Stimulated activated CD4-positive, alpha-beta T cell treated with anti-CD3 and anti-CD28 coated beads, Interleukin-12 subunit alpha, Interleukin-12 subunit beta, amount 100 ng/mL, for 48 hours (primary cell): ENCODE measurements at regions not wholly inside any gene's neighbourhood (a gene's known extent, or its start where the extent isn't known, plus 50 kb on each side); places are given as distances from the start of the nearest gene placed in this dataset.

Experiments
- DNase-seq, 3 donors: peaks; one replicate each; pipeline ENCODE4 v3.0.0-alpha.2; 2020; ENCODE audit warnings: low read depth in 2 of 3, low spot score in 1 of 3

GRCh38 chr3:110727056-110727455, 344.6 kb upstream of the NECTIN3 start:
- DNase-seq, result no peak

GRCh38 chr3:110731148-110731547, 340.5 kb upstream of the NECTIN3 start:
- DNase-seq, result no peak

GRCh38 chr3:110732420-110732819, 339.2 kb upstream of the NECTIN3 start:
- no peak for DNase-seq

- no peak for DNase-seq
Measured at GRCh38 chr3:110733045-110733444, 338.6 kb upstream of the NECTIN3 start.

GRCh38 chr3:110734524-110734923, 337.1 kb upstream of the NECTIN3 start:
- DNase-seq, result no peak

- no peak for DNase-seq
Measured at GRCh38 chr3:110736332-110736731, 335.3 kb upstream of the NECTIN3 start.

- no peak for DNase-seq
Measured at GRCh38 chr3:110738531-110738930, 333.1 kb upstream of the NECTIN3 start.

GRCh38 chr3:110741891-110742290, 329.7 kb upstream of the NECTIN3 start:
- no peak for DNase-seq

- no peak for DNase-seq
Measured at GRCh38 chr3:110743202-110743601, 328.4 kb upstream of the NECTIN3 start.

- DNase-seq, result no peak
Measured at GRCh38 chr3:110743984-110744383, 327.6 kb upstream of the NECTIN3 start.

GRCh38 chr3:110744723-110745122, 326.9 kb upstream of the NECTIN3 start:
- no peak for DNase-seq

- no peak for DNase-seq
Measured at GRCh38 chr3:110749006-110749405, 322.6 kb upstream of the NECTIN3 start.

GRCh38 chr3:110750201-110750600, 321.4 kb upstream of the NECTIN3 start:
- no peak for DNase-seq

- no peak for DNase-seq
Measured at GRCh38 chr3:110752307-110752706, 319.3 kb upstream of the NECTIN3 start.

- DNase-seq, result no peak
Measured at GRCh38 chr3:110753516-110753915, 318.1 kb upstream of the NECTIN3 start.

- no peak for DNase-seq
Measured at GRCh38 chr3:110754212-110754916, 317.3 kb upstream of the NECTIN3 start.

GRCh38 chr3:110755345-110755744, 316.3 kb upstream of the NECTIN3 start:
- no peak for DNase-seq

GRCh38 chr3:110756705-110757104, 314.9 kb upstream of the NECTIN3 start:
- DNase-seq, result no peak

GRCh38 chr3:110758208-110758607, 313.4 kb upstream of the NECTIN3 start:
- DNase-seq, result no peak

GRCh38 chr3:110767156-110767555, 304.5 kb upstream of the NECTIN3 start:
- DNase-seq, result no peak

GRCh38 chr3:110767838-110768237, 303.8 kb upstream of the NECTIN3 start:
- no peak for DNase-seq

- DNase-seq, result no peak
Measured at GRCh38 chr3:110773413-110773954, 298.1 kb upstream of the NECTIN3 start.
